Natural killer cell (primary cell): ENCODE measurements at regions not wholly inside any gene's neighbourhood (a gene's known extent, or its start where the extent isn't known, plus 50 kb on each side); places are given as distances from the start of the nearest gene placed in this dataset.
"Not testable (repeated sequence)": the region's sequence is repeated elsewhere in the genome, so short reads cannot be mapped to it uniquely, and the experiment has no call there.

Experiments
- ATAC-seq, 3 donors: fragments of 150-1000 bp in 2 of 3; fragments of 200-7000 bp in 1 of 3; cut with Tn5 transposase; 1 replicate in 1 of 3; 2 replicates in 2 of 3; pipeline ENCODE4 v1.10.0; 2021; ENCODE audit warnings: mild to moderate bottlenecking in 2 of 3, moderate library complexity in 2 of 3
- DNase-seq, 2 donors: peaks; one replicate each; pipeline versions ENCODE4 v3.0.0 to v3.0.0-alpha.2; 2013 to 2021; ENCODE audit warnings: mixed read lengths in 1 of 2
- H3K27ac ChIP-seq: one replicate; pipeline ENCODE4 v1.5.1; 2013; ENCODE audit warnings: mild to moderate bottlenecking, low read length
- H3K27me3 ChIP-seq: one replicate; pipeline ENCODE4 v1.6.1; 2013; ENCODE audit warnings: low read length; ENCODE audit not compliant: control insufficient read depth, insufficient read depth
- H3K36me3 ChIP-seq: one replicate; pipeline ENCODE4 v1.6.1; 2013; ENCODE audit warnings: low read length; ENCODE audit not compliant: control insufficient read depth, insufficient read depth
- H3K4me1 ChIP-seq: one replicate; pipeline ENCODE4 v1.6.1; 2013; ENCODE audit warnings: low read length; ENCODE audit not compliant: control insufficient read depth, insufficient read depth
- H3K4me3 ChIP-seq: one replicate; pipeline ENCODE4 v1.5.1; 2013; ENCODE audit warnings: low read length
- H3K9me3 ChIP-seq: one replicate; pipeline ENCODE4 v1.6.1; 2013; ENCODE audit warnings: low read length; ENCODE audit not compliant: control insufficient read depth, insufficient read depth
- H3K27ac Mint-ChIP-seq, 2 donors: one replicate each; pipeline ENCODE4 v1.8.0; 2022; ENCODE audit warnings: mild to moderate bottlenecking in 2 of 2, mixed read lengths in 2 of 2, moderate library complexity in 1 of 2
- H3K27me3 Mint-ChIP-seq, 2 donors: one replicate each; pipeline ENCODE4 v1.8.0; 2022; ENCODE audit warnings: low read depth in 2 of 2, mixed read lengths in 2 of 2
- H3K36me3 Mint-ChIP-seq: one replicate; pipeline ENCODE4 v1.8.0; 2022; ENCODE audit warnings: mixed read lengths
- H3K4me1 Mint-ChIP-seq, 2 donors: one replicate each; pipeline ENCODE4 v1.8.0; 2022; ENCODE audit warnings: mixed read lengths in 2 of 2
- H3K4me3 Mint-ChIP-seq: one replicate; pipeline ENCODE4 v1.8.0; 2022; ENCODE audit warnings: mild to moderate bottlenecking, moderate library complexity, mixed read lengths
- H3K9me3 Mint-ChIP-seq, 2 donors: one replicate each; pipeline ENCODE4 v1.8.0; 2022; ENCODE audit warnings: mixed read lengths in 2 of 2
- WGBS: methylation state at CpG from one replicate; pipeline ENCODE4 v1.1.7; 2013; ENCODE audit warnings: missing lambda C conversion rate; ENCODE audit not compliant: insufficient coverage; 5-methylcytosine and 5-hydroxymethylcytosine counted together
- intact Hi-C: fragments of 100-400 bp; cut with micrococcal nuclease; formaldehyde crosslinking; loops from one replicate; pipeline ENCODE4 v1.14.2; 2022

DNA sequence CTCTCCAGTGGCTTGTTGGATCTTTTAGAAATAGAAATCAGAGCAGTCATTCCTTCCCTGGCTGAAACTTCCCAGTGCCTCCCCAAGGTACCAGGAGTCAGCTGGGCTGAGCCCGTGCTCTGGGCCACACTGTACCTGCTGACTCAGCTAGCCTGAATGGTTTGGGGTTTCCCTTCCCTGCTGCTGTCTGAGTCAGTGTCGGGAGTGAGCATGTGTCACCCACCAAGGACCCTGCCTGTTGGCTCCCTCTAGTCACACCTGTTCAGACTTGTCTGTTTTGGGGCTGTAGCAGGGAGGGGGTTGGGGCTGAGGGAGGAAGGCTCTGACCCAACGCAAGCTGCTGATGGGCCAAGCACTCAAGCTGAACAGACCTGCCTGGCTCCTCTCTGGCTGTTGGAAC is 4493.9 kb upstream of the TPTE start:
- DNase-seq, H3K4me3 Mint-ChIP-seq, H3K27me3 Mint-ChIP-seq, H3K4me3 ChIP-seq, H3K27me3 ChIP-seq, H3K9me3 ChIP-seq, H3K27ac Mint-ChIP-seq, H3K36me3 Mint-ChIP-seq, H3K4me1 Mint-ChIP-seq, H3K36me3 ChIP-seq, H3K4me1 ChIP-seq, intact Hi-C loops, H3K27ac ChIP-seq, H3K9me3 Mint-ChIP-seq: not testable (repeated sequence)
- no CpG with 5 or more reads among the region's 3 CpGs for WGBS
- ATAC-seq: peak in 1 of 3 donors; percentile 34

DNA sequence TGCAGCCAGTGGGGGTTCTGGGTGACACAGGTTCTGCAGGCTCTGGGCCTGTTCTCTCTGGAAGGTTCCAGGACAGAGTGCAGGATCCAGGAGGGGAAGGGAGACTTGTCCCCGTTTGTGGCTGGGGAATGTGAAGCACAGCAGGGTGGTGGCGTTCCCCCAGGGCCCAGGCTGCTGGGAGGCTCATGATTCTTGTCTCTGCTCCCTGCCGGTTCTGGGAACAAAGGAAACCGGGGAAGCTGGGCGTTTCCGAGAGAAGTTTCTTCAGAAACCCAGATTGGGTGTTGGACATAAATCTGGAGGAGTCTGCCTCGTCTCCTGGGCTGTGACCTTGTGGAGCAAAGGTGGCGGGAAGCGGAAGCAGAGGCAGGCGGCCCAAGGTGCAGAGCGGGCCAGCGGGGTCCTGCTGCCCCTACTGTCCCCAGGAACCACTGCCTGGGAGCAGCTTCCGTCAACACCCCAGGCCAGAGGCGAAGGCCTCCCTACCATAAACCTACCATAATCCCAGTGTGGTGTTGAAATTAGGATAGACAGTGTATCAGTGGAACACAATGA is 4487.2 kb upstream of the TPTE start:
- H3K27me3 Mint-ChIP-seq, H3K4me1 ChIP-seq, H3K4me1 Mint-ChIP-seq, H3K27ac Mint-ChIP-seq, H3K36me3 Mint-ChIP-seq, DNase-seq, H3K27ac ChIP-seq, ATAC-seq, H3K36me3 ChIP-seq, H3K4me3 ChIP-seq, H3K9me3 Mint-ChIP-seq, H3K9me3 ChIP-seq, H3K4me3 Mint-ChIP-seq, H3K27me3 ChIP-seq, intact Hi-C loops: not testable (repeated sequence)
- no CpG with 5 or more reads among the region's 14 CpGs for WGBS

- ATAC-seq: peak in 1 of 3 donors; percentile 50
- H3K27ac Mint-ChIP-seq, intact Hi-C loops: not testable (repeated sequence)
These were observed 4486.4 kb upstream of the TPTE start for GRCh38 chr21:6034820-6035473.

GRCh38 chr21:6035474-6036155 is 4485.8 kb upstream of the TPTE start:
- H3K4me3 Mint-ChIP-seq, H3K27me3 ChIP-seq, H3K9me3 ChIP-seq, H3K27ac Mint-ChIP-seq, intact Hi-C loops, H3K9me3 Mint-ChIP-seq, H3K4me1 ChIP-seq, H3K36me3 ChIP-seq, DNase-seq, H3K36me3 Mint-ChIP-seq, H3K4me3 ChIP-seq, H3K27me3 Mint-ChIP-seq, H3K4me1 Mint-ChIP-seq, ATAC-seq, H3K27ac ChIP-seq: not testable (repeated sequence)
- no CpG with 5 or more reads among the region's 22 CpGs for WGBS

More at GRCh38 chr21:6034820-6035473, 4486.4 kb upstream of the TPTE start:
- not testable (repeated sequence) for H3K4me3 ChIP-seq, H3K27me3 ChIP-seq, H3K4me1 ChIP-seq, H3K9me3 ChIP-seq, H3K36me3 ChIP-seq, H3K4me3 Mint-ChIP-seq, H3K9me3 Mint-ChIP-seq, H3K27ac ChIP-seq, H3K36me3 Mint-ChIP-seq, H3K27me3 Mint-ChIP-seq, DNase-seq, H3K4me1 Mint-ChIP-seq
- WGBS: no CpG with 5 or more reads among the region's 15 CpGs

DNA sequence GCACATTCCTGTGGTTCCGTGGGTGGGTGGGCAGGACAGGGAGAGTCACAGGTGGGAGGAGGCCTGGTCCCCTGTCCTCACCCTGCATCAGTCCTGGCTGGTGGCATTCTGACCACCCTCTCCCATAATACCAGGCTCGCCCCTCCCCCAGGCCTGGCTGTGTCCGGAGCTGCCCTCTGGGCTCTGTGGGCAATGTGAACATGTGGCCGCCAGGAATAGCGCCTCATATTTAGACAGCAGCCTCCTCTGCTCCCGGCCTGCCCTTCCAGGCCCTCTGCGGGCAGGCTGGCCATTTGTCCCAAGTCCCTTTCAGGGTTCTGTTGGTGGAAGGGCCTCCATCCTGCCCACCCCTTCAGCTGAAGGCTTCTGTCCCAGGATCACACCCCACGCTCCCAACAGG is 4482.2 kb upstream of the TPTE start:
- H3K9me3 ChIP-seq, H3K4me1 Mint-ChIP-seq, H3K36me3 ChIP-seq, H3K27ac Mint-ChIP-seq, H3K27me3 Mint-ChIP-seq, H3K9me3 Mint-ChIP-seq, ATAC-seq, intact Hi-C loops, H3K27me3 ChIP-seq, H3K4me1 ChIP-seq, DNase-seq, H3K36me3 Mint-ChIP-seq, H3K4me3 Mint-ChIP-seq, H3K4me3 ChIP-seq, H3K27ac ChIP-seq: not testable (repeated sequence)
- no CpG with 5 or more reads among the region's 8 CpGs for WGBS

GRCh38 chr21:6040095-6040494 is 4481.3 kb upstream of the TPTE start:
- H3K4me1 ChIP-seq, H3K36me3 Mint-ChIP-seq, H3K36me3 ChIP-seq, H3K27me3 Mint-ChIP-seq, H3K27ac Mint-ChIP-seq, intact Hi-C loops, H3K9me3 ChIP-seq, H3K4me3 Mint-ChIP-seq, H3K4me1 Mint-ChIP-seq, H3K27ac ChIP-seq, ATAC-seq, DNase-seq, H3K9me3 Mint-ChIP-seq, H3K27me3 ChIP-seq, H3K4me3 ChIP-seq: not testable (repeated sequence)
- WGBS: no CpG with 5 or more reads among the region's 7 CpGs

DNA sequence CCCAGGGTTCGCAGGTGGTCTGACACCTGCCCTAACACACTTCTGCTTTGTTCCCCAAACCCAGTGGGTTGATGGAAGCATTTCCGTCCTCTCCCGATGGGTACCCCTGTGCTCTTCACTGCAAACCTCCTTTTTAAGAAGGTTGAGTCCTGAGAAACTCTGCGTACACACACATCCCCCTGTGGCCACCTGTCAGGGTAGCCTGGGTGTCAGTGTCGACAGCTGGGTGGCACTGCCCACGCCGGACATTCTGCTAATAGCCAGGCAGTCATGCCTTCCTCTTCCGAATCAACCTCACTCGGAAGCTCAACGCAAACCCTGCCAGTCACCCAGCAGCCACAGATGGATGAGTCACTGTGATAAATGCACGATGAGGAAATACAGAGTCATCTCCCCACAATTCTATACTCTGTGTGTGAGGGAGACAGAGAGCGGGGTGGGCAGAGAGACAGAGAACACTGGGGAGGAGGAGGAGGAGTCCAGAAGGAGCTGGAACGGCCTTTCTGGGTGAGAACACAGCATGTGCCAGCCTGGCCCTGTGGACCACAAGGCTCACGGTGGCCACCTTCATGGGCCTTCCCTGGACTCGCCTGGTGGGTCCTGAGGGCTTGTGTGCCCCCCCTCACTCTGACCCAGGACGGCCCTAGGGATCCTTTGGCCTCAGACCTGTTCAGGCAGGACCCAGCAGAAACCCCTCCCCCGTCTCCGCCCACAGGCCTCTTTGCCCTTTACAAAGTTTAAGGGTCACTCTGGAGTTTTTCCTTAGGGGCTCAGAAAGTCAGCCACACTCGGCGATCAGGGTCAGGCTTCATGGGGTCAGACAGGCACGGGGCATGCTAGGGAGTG is 4477.7 kb upstream of the TPTE start:
- H3K27ac ChIP-seq, H3K27me3 ChIP-seq, H3K9me3 Mint-ChIP-seq, H3K4me1 ChIP-seq, H3K36me3 ChIP-seq, H3K27me3 Mint-ChIP-seq, H3K4me3 ChIP-seq, H3K36me3 Mint-ChIP-seq, H3K9me3 ChIP-seq, DNase-seq, H3K27ac Mint-ChIP-seq, H3K4me3 Mint-ChIP-seq, intact Hi-C loops, H3K4me1 Mint-ChIP-seq: not testable (repeated sequence)
- ATAC-seq: peak; percentile 69 to 89 (median 82)
- no CpG with 5 or more reads among the region's 21 CpGs for WGBS
